22Rv1 (cell line): ENCODE measurements at regions not wholly inside any gene's neighbourhood (a gene's known extent, or its start where the extent isn't known, plus 50 kb on each side); places are given as distances from the start of the nearest gene placed in this dataset.

Experiments used
- H3K27ac ChIP-seq: fragments of 450-650 bp; 2 replicates; pipeline ENCODE4 v1.5.1; 2017
- ZFX ChIP-seq: fragments of 450-650 bp; IDR thresholded peaks from 2 replicates; pipeline ENCODE4 v1.6.1; 2017; ENCODE audit warnings: antibody characterized with exemption, borderline replicate concordance
- TF ChIP-seq, protein P1 (sequence below): fragments of 450-650 bp; IDR thresholded peaks from 2 replicates; pipeline ENCODE4 v1.5.1; 2017; ENCODE audit warnings: mild to moderate bottlenecking

DNA sequence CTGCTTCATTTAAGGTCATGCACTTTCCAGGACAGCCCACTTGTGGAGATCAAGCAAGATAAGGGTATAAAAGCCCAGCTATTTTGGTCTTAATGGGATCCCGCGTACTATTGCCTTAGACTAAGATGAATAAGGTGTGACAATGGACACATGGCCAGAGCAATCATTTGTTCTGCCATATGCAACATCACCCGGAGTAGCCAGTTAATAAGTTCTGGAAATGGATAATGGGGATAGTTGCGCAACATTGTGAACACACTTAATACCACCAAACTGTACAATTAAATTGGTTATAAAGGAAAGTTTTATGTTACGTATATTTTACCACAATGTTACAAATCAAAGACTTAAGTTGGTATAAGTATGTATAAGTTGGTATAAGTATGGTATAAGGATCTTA, 674.5 kb downstream of the HDGFL1 start:
- TF ChIP-seq, protein P1, sequence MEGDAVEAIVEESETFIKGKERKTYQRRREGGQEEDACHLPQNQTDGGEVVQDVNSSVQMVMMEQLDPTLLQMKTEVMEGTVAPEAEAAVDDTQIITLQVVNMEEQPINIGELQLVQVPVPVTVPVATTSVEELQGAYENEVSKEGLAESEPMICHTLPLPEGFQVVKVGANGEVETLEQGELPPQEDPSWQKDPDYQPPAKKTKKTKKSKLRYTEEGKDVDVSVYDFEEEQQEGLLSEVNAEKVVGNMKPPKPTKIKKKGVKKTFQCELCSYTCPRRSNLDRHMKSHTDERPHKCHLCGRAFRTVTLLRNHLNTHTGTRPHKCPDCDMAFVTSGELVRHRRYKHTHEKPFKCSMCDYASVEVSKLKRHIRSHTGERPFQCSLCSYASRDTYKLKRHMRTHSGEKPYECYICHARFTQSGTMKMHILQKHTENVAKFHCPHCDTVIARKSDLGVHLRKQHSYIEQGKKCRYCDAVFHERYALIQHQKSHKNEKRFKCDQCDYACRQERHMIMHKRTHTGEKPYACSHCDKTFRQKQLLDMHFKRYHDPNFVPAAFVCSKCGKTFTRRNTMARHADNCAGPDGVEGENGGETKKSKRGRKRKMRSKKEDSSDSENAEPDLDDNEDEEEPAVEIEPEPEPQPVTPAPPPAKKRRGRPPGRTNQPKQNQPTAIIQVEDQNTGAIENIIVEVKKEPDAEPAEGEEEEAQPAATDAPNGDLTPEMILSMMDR = no peak
- TF ChIP-seq ZFX = no peak

DNA sequence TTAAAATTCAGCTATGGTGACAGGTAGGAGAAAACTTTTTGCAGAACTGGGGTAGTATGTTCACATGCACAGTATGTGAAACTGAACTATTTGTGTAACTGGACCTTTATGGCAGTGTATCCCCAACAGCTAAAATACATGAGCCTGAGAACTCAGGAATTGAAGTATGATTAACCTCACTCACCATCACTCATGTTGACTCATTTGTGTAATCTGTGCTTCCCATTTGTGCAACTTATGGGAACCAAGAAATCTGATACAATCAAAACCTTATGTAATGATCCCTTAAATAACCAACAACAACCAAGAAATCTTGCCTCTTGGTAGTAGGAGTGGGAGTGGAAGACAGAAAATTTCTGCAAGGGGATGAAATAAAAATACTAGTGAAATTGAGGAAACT, 674.9 kb downstream of the HDGFL1 start:
- TF ChIP-seq, protein P1 = no peak
- TF ChIP-seq ZFX = no peak
- H3K27ac ChIP-seq = no peak overlapping the region

More for the DNA sequence above, 674.5 kb downstream of the HDGFL1 start:
- H3K27ac ChIP-seq = no peak overlapping the region

DNA sequence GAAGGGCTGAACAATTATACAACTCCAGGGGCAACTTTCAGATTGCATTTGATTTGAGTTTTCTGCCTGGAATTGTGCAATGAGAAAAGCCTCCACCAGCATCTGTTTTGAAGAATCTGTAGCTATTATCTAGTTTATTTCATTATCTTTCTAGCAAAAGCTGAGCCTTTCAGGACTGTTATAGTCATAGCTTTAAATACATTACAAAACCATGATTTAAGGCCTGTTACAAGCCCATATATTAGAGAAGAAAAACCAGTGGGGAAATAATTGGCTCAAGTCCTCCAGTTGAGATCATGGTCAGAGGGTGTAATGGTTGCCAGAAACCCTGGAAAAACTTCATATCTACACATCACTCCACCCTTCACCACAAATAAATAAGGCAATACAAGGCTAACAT, 676.2 kb downstream of the HDGFL1 start:
- H3K27ac ChIP-seq = no peak overlapping the region
- TF ChIP-seq ZFX = no peak

DNA sequence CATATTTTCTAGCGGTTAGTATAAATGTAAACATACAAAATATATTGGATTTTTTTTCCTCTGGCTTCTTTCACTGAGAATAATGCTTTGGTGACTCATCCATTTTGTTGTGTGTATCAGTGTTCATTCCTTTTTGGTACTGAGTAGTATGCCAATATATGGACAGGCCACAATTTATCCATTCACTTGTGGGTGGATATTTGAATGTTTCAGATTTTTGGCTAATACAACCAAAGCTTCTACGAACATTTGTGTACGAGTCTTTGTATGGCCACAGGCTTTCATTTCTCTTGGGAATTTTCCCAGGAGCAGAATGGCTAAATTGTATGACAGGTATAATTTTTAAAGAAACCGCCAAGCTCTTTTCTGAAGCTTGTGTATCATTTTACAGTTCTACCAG, 677.5 kb downstream of the HDGFL1 start:
- TF ChIP-seq, protein P1 = no peak
- no peak for TF ChIP-seq ZFX
- no peak overlapping the region for H3K27ac ChIP-seq

DNA sequence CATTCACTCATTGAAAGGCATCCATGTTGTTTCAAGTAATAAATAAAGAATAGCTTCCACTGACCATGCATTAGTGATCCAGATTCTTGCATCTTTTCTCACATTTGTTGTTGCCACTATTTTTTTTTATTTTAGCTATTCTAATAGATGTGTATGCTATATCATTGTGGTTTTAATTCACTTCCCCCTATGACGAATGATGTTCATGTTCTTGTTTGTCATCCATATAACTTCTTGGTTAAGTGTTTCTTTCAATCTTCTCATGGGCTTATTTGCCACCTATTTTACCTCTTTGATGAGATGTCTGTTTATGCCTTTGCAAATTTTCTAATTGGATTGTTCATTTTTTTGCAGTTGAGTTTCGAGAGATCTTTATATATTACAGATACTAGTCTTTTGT, 681.2 kb downstream of the HDGFL1 start:
- TF ChIP-seq, protein P1 = no peak
- no peak for TF ChIP-seq ZFX
- no peak overlapping the region for H3K27ac ChIP-seq

DNA sequence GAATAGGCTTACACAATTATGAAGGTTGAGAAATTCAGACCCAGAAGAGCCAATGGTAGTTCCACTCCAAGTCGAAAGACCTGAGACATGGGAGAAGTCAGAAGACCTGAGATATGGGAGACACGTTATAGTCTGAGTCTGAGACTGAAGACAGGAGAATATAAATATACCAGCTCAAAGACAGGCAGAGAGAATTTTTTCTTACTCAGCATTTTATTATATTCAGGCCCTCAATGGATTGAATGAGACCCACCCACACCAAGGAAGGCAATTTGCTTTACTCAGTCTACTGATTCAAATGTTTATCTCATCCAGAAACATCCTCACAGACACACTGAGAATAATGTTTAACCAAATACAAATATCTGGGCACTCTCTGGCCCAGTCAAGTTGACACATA, 693.5 kb downstream of the HDGFL1 start:
- TF ChIP-seq, protein P1 = no peak
- no peak for TF ChIP-seq ZFX
- no peak overlapping the region for H3K27ac ChIP-seq

DNA sequence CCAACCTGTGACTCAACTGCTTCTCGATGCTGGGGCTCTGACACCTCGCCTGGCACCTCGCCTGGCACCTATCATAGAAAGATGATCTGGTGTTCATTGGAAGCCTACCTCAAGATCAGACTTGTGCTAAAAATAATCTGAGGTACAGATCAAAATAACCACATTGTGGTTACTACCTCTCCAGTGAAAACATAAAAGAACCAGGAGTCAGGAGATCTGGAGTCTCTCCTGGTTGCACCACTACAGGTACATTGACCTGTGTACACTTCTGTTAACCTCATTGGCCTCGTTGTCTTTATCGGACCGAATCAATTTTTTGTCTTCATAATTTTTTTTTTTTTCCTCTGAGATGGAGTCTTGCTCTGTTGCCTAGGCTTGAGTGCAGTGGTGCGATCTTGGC, 695.9 kb downstream of the HDGFL1 start:
- no peak overlapping the region for H3K27ac ChIP-seq
- TF ChIP-seq, protein P1 = no peak
- no peak for TF ChIP-seq ZFX

DNA sequence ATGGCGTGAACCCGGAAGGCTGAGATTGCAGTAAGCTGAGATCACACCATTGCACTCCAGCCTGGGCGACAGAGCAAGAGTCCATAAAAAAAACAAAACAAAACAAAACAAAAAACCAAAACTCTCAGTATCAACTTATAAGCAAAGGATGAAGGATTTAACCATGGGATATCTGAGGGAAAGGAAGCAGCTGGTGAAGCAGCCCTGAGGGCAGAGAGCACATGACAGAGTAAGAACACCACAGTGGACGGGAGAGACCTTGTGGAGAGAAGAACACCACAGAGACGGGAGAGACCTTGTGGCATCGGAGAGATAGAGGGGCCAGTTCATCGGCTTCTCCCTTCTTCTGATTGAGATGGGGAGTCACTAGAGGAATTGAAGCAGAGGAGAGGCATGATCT, 697.2 kb downstream of the HDGFL1 start:
- no peak overlapping the region for H3K27ac ChIP-seq
- no peak for TF ChIP-seq ZFX
- TF ChIP-seq, protein P1 = no peak
